ENCODE measurements at regions not wholly inside any gene's neighbourhood (a gene's known extent, or its start where the extent isn't known, plus 50 kb on each side); places are given as distances from the start of the nearest gene placed in this dataset.

DNA sequence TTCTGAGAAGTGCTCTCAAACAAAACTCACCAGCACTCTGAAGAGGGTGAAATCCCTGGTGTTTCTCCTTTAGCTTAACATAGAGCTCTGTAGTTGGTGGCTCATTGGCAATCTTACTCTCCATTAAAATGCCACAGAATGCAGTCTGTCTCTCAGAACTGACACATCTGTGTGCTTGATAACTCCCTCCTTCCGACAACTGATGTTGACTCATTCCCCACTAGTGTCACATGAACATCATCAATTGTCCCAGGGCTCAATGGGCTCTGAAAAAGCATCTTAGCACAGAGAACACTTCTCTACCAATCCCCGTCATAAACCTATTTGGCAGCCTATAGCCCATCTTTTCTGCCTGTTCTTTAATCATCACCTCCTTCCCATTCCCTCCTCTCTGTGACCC lies 133.2 kb upstream of the ZC3H11B start:
- 95 to 97% methylated on average over 2 of the region's 2 CpGs for WGBS, 2 donors

DNA sequence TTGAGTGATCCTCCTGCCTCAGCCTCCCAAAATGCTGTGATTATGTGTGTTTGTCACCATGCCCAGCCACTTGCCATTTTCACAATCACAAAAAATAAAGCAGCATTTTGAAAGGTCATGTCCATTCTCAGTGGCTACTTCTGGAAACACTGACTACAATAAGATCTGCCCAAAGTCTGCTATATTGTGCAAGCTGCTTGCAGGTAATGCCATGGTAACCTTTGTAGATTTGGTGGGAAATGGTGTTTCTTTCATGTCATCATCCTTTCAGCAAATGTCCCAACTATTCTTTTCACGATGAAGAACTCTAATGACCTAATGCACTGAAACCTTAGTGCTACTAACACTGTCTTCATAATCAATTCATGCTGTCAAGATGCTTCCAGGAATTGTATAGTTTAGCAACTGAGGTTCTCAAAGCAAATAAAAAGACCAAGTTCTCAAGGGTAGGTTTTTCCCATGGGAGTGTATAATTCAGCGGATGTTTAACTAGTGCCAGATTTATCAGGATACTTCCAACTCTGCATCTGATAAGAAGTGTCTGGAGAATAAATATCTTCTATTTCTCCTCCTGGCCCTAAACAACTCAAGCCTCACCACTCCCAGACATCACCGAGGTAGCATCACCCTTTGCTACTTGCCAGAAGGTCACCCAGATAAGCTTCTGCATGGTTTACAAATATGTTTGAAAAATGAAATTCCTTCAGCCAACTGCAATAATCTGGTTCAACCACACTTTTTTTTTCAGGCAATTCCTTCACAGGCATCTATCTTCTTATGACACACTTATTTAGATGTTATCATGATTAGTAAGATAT lies 132.0 kb upstream of the ZC3H11B start:
- no peak overlapping the region for H3K4me3 ChIP-seq (replicated peaks in 1 of 3)
- no peak overlapping the region for H3K27ac ChIP-seq
- WGBS, 2 donors: 55 to 66% methylated on average over 3 of the region's 3 CpGs
- DNase-seq: no peak
- no peaks in the 10 kb centered on the region for H3K27me3 ChIP-seq
- intact Hi-C loops (cut with DNase I): no loop called here
- no peaks in the 10 kb centered on the region for H3K9me3 ChIP-seq
- no peaks in the 10 kb centered on the region for H3K4me1 ChIP-seq
- no peaks in the 10 kb centered on the region for H3K36me3 ChIP-seq
- TF ChIP-seq CTCF (IDR thresholded peaks at IDR 0.05) (no peak), POLR2A (IDR thresholded peaks at IDR 0.05) (no peak)

More for the DNA sequence above, 133.2 kb upstream of the ZC3H11B start:
- Histone ChIP-seq H3K27ac (no peak overlapping the region), H3K4me1 (no peaks in the 10 kb centered on the region), H3K9me3 (no peaks in the 10 kb centered on the region), H3K27me3 (no peaks in the 10 kb centered on the region), H3K36me3 (no peaks in the 10 kb centered on the region), H3K4me3 (replicated peaks in 1 of 3) (no peak overlapping the region)
- no peak for TF ChIP-seq POLR2A (IDR thresholded peaks at IDR 0.05)
- no peak for DNase-seq
- intact Hi-C loops (cut with DNase I): no loop called here

- no peak overlapping the region for H3K27ac ChIP-seq
- intact Hi-C loops (cut with DNase I): no loop called here
- TF ChIP-seq POLR2A (IDR thresholded peaks at IDR 0.05) (no peak), CTCF (IDR thresholded peaks at IDR 0.05) (no peak)
- WGBS, 2 donors: 73 to 83% methylated on average over 4 of the region's 4 CpGs
- DNase-seq: no peak
- no peaks in the 10 kb centered on the region for H3K27me3 ChIP-seq
- no peak overlapping the region for H3K4me3 ChIP-seq (replicated peaks in 1 of 3)
- no peaks in the 10 kb centered on the region for H3K36me3 ChIP-seq
- no peaks in the 10 kb centered on the region for H3K4me1 ChIP-seq
- H3K9me3 ChIP-seq: no peaks in the 10 kb centered on the region
Observed at GRCh38 chr1:219741011-219741970, 128.4 kb upstream of the ZC3H11B start.

DNA sequence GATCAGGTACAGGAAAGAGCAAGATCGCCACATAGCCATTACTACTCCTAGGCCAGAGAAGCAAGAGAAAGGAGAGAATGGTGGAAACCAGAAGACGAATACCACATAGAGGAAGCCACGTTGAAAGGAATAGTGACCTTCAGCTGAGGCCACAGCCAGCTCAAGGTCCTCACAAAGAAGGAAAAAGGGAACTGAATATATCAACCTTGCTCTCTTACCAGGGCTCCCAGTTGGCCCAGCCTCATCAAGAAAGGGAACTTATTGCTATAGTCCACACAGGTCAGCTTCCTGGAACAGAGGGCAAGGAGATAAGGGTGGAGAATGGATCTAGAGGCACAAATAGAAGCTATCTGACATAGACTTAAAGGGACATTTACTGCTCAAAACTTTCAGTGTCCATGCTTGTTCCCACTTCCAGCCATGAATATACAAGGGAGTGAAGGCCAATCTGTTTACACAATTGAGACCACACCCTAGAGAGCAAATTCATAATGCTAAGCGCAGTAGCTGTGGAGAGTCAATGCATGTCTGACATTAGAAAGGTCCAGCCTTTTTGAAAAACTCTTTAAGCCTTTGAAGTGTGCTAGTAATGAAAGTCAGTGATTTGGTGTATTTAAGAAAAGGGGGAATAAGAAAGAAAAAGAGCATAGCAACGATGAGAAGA lies 120.7 kb upstream of the ZC3H11B start:
- no peak for TF ChIP-seq POLR2A (IDR thresholded peaks at IDR 0.05)
- no peak for TF ChIP-seq CTCF (IDR thresholded peaks at IDR 0.05)
- H3K36me3 ChIP-seq: no peaks in the 10 kb centered on the region
- no peak for DNase-seq
- no peaks in the 10 kb centered on the region for H3K4me1 ChIP-seq
- H3K4me3 ChIP-seq (replicated peaks in 1 of 3): no peak overlapping the region
- no peak overlapping the region for H3K27ac ChIP-seq
- H3K27me3 ChIP-seq: no peaks in the 10 kb centered on the region
- 76 to 91% methylated on average over 5 of the region's 5 CpGs for WGBS, 2 donors
- intact Hi-C loops (cut with DNase I): no loop called here
- H3K9me3 ChIP-seq: no peaks in the 10 kb centered on the region

DNA sequence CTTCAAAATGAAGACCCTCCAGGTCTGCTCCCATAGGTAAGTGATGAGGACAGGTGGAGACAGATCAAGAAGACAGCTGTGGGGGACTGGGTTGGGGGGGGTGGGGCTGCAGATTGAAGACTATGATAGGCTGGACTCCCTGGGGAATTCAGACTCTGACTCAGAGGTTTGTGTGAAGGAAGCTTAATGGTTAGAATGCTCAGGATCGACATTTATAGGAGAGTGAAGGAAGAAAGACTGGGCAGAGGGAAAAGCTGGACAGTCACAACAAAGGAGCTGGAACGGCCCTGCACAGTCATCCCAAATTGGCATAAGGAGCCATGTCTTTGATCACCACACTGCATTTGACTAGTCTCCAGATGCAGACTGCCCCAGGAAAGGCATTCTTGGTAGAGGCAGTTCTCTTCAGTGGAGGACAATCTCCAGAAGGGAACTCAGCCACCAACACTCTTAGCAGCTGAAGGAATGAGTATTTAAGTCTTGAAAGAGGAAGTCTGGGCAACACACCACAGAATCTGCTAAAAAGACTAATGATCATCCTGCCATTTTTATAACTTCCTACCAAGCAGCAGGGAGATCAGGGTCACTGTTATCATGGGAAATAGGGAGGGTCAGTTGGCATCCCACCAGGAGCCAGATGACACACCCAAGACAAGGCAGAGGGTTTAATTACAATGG lies 120.0 kb upstream of the ZC3H11B start:
- Histone ChIP-seq H3K27ac (no peak overlapping the region), H3K4me1 (no peaks in the 10 kb centered on the region), H3K36me3 (no peaks in the 10 kb centered on the region), H3K27me3 (no peaks in the 10 kb centered on the region), H3K4me3 (replicated peaks in 1 of 3) (no peak overlapping the region), H3K9me3 (no peaks in the 10 kb centered on the region)
- no peak for DNase-seq
- WGBS, 2 donors: 83 to 86% methylated on average over 2 of the region's 2 CpGs
- TF ChIP-seq CTCF (IDR thresholded peaks at IDR 0.05) (no peak), POLR2A (IDR thresholded peaks at IDR 0.05) (no peak)
- intact Hi-C loops (cut with DNase I): no loop called here

Data from thyroid gland (tissue), 4 donors.